Right lobe of liver (tissue), 4 donors: ENCODE measurements at regions not wholly inside any gene's neighbourhood (a gene's known extent, or its start where the extent isn't known, plus 50 kb on each side); places are given as distances from the start of the nearest gene placed in this dataset.

Experiments
- POLR2A ChIP-seq: fragments of 450-650 bp; IDR thresholded peaks from one replicate; pipeline ENCODE4 v1.6.1; 2017; ENCODE audit warnings: antibody characterized with exemption, mild to moderate bottlenecking
- TF ChIP-seq, protein P1 (sequence below), 4 donors: fragments of 200-600 bp in 3 of 4; fragments of 450-650 bp in 1 of 4; IDR thresholded peaks; one replicate each; pipeline versions ENCODE4 v1.5.1 to v1.8.0; 2016 to 2022; ENCODE audit warnings: antibody characterized with exemption in 4 of 4, mild to moderate bottlenecking in 2 of 4
- donor health status: DM: no; HTN: no; CAD: no.
- donor health status: DM: no; HTN: no; CAD: no.
- donor health status: DM: no; HTN: yes; CAD: no.

DNA sequence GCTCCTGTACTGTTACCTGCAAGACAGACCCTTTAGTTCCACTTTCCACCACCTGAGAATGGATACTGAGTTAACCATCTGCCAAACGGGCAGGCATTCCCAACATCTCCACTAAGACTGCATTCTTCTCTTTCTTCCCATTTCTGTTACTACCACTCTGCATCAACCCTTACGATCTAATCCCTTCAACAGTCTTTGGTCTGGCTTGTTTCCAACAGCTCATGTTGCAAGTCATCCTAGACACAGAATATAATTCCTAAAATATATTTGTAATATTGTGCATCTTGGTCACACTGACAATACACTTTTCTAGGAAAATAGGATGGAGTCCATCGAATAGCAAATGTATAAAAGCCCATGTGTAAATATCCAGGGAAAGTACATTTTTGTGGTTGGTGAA, 166.7 kb downstream of the SIPA1L2 start:
- TF ChIP-seq, protein P1, sequence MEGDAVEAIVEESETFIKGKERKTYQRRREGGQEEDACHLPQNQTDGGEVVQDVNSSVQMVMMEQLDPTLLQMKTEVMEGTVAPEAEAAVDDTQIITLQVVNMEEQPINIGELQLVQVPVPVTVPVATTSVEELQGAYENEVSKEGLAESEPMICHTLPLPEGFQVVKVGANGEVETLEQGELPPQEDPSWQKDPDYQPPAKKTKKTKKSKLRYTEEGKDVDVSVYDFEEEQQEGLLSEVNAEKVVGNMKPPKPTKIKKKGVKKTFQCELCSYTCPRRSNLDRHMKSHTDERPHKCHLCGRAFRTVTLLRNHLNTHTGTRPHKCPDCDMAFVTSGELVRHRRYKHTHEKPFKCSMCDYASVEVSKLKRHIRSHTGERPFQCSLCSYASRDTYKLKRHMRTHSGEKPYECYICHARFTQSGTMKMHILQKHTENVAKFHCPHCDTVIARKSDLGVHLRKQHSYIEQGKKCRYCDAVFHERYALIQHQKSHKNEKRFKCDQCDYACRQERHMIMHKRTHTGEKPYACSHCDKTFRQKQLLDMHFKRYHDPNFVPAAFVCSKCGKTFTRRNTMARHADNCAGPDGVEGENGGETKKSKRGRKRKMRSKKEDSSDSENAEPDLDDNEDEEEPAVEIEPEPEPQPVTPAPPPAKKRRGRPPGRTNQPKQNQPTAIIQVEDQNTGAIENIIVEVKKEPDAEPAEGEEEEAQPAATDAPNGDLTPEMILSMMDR (IDR thresholded peaks at IDR 0.05): no peak
- TF ChIP-seq POLR2A: no peak
